HG02763 (cell line): ENCODE measurements at regions not wholly inside any gene's neighbourhood (a gene's known extent, or its start where the extent isn't known, plus 50 kb on each side); places are given as distances from the start of the nearest gene placed in this dataset.

Source experiments
- ATAC-seq: cut with Tn5 transposase; IDR thresholded peaks from one replicate; pipeline ENCODE4 v1.9.1; 2021; ENCODE audit warnings: mild to moderate bottlenecking, moderate library complexity; ENCODE audit not compliant: unreplicated experiment

DNA sequence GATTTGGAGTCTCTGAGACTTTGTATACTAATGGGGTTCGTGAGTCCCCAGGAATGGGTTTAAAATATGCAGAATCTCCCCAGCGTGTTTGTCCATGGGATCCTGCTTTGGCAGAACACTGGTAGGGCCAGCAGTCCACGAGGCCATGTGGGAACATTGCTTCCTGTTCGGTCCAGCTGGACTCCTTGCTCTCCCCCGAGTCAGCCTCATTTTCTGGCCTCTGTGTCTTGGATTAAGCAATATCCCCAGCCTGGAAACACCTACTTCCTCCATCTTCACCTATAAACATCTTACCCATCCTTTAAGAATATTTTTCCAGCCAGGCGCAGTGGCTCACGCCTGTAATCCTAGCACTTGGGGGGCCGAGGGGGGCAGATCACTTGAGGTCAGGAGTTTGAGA lies 142.4 kb downstream of the NAV1 start:
- no peak for ATAC-seq

DNA sequence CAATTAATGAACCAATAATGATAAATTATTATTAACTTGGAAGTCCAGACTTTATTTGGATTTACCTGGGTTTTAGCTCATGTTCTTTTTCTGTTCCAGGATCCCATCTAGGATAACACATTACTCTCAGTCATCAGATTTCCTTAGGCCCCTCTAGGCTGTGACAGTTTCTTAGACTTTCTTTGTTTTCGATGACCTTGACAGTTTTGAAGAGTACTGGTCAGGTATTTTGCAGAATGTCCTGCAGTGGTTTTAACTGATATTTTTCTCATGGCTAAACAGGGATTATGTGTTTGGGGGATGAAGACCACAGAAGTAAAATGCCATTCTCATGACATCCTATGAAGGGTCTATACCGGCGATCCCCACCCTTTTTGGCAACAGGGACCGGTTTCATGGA lies 144.0 kb downstream of the NAV1 start:
- no peak for ATAC-seq

DNA sequence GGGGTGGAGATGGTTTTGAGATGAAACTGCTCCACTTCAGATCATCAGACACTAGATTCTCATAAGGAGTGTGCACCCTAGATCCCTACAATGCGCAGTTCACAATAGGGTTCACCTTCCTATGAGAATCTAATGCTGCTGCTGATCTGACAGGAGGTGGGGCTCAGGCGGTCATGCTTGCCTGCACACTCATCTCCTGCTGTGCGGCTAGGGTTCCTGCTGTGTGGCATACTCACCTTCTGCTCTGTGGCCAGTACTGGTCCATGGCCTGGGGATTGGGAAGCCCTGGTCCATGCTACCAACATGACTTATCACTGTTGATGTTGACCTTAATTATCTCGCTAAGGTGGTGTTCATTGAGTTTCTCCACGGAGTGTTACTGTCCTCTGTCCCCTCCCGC lies 144.5 kb downstream of the NAV1 start:
- no peak for ATAC-seq

- ATAC-seq, result no peak
Measured at GRCh38 chr1:201685485-201685884, 143.5 kb upstream of the IPO9 start.

DNA sequence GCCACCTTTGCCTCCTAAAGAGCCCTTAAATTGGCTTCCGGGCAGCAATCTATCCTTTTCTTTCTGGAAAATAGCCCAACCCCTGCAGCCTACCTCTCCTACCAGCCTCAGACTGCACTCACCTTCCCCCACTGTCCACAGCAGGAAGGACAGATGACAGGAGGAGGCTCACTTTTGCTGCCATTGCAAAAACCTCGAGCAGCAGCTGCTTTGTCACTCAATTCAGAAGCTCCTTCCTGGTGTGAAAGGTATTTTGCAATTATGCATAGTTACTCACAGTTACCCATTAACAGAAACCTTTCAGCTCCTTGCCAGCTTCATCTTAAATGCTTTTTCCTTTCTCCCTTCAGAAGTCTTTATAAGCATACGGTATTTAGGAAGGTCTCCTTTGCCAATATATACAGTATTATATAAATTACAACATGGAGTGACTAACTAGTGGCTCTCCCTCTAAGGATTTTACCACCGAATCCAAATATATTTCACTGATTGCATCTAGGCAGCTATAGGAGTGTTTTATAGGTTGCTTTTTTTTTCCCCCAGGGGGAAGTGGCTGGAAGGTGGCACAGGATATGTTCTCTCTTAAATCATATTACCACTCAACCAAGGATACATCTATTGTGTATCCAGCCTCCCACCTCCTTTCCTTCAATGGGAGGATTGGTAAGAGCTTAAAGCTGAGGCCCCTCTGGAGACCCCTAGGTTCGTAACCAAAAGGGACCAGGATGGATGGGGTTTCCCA lies 142.1 kb upstream of the IPO9 start:
- ATAC-seq, result no peak

- no peak for ATAC-seq
Measured at GRCh38 chr1:201688514-201688913, 140.4 kb upstream of the IPO9 start.

- no peak for ATAC-seq
Measured at GRCh38 chr1:201689647-201690046, 139.3 kb upstream of the IPO9 start.

DNA sequence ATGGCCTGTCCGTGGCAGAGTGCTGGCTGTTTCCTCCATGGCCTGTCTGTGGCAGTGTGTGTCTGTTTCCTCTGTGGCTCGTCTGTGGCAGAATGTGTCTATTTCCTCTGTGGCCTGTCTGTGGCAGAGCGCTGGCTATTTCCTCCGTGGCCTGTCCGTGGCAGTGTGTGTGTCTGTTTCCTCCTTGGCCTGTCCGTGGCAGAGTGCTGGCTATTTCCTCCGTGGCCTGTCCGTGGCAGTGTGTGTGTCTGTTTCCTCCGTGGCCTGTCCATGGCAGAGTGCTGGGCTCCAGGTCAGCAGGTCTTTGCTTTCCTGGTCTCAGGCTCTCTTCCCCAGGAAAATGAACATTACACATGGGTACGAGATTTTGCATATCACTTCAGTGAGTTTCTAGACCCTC lies 138.4 kb upstream of the IPO9 start:
- no peak for ATAC-seq

GRCh38 chr1:201691716-201692554 lies 137.0 kb upstream of the IPO9 start:
- no peak for ATAC-seq

DNA sequence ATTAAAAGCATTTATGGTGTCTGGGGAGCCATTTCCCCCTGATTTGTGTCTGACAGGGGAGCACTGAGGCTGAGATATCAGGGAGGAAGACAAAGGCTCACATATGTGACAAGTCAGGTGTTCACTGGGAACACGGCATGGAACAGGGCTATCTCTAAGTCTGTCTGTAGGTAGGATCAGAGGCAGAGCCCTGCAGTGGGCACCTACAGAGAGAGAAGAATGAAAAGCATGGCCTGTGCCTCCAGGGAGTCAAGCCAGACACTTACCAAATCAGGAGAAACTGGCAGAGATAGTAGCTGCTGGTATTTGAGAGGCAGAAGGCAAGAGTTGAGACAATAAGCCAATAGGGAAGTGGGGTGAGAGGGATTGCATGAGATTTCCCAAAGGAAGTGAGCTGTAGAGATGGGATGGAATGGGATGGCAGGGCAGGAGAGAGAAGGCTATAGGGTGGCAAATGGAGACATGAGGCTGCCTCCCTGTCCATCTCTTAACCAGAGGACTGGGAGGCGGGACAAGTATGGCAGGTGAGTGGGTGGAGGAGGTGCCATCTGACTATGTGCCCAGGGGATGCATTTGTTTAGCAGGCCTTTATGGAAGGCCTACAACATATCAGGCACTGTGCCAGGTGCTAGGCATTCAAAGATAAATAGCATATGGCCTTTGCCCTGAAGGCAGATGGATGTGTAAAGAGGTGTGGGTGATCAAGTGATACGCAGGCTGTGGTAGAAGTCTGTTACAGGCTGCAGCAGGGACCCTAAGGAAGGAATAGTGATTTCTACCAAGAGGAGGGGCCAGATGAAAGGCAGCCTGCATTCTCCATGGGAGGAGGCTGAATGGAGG lies 136.2 kb upstream of the IPO9 start:
- no peak for ATAC-seq

- no peak for ATAC-seq
Measured at GRCh38 chr1:201693890-201694607, 134.9 kb upstream of the IPO9 start.

DNA sequence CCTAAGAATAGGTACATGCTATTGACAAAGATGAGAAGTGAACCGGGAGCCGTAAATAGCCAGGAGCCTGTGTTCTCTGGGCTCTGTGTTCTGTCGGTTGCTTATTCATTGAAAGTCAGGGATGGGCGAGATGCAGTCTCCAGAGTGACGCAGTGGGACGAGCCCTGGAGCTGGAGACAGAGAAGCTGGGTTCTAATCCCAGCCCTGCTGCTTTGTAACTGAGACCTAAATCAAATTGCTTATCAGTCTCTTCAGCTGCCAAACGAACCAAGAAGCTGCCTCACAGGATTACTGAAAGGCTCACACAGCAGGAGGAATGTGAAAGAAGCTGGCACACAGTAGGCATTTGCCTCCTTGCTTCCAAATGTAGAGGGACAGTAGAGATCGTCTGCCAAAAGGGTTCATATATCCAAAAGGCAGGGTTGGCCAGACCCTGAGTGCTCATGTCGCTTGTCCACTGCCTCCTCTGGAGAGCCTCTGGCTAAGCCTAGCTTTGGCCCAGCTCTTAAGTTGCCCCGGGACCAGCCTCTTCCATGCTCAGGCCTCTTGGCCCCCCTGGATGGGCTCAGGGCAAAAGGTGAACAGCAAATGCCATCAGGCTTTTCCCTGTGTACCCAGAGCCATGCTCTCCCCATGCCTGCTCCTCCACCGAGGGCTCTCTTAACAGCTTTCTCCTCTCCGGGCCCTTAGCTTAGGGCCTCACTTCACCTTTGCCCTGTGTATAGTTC lies 134.2 kb upstream of the IPO9 start:
- no peak for ATAC-seq

DNA sequence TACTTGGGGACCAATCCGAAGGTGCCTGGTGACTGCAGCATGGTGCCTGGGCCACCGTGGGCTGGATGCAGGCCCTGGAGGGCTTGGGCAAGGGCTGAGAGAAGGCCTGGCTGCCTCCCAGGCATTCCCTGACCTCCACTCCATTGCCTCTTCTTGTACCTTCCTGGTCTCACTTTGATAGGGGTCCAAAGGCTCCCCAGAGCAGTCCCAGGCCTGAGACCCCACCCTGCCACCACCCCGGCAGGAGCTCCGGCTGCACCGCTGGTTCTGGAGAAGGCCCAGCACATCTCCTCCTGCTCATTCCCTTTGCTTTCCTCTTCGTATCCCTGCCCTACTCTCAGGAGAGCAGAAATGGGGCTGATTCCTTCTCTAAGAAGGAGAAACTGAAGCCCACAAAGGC lies 133.3 kb upstream of the IPO9 start:
- no peak for ATAC-seq

GRCh38 chr1:201696217-201696761 lies 132.7 kb upstream of the IPO9 start:
- no peak for ATAC-seq

DNA sequence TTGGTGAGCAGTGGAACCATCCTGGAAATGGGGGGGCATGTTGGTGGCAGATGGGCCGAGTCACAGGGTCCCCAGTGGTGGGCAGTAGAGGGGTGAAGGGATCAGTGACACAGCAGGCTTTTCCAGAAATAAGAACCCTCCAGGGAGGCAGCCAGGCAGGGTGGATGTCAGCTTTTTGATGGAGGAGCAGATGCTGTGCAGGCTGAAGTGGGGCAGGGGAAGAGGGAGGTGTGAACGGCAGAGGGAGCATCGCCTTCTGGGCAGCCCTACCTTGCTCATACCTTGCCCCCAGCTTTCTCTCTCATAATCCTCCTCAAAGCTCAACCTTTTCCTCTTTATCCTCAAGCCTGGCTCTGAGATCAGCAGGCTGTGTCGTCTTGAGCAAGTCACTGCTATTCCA lies 131.8 kb upstream of the IPO9 start:
- ATAC-seq, result no peak

GRCh38 chr1:201701831-201702230 lies 127.1 kb upstream of the IPO9 start:
- ATAC-seq, result no peak

GRCh38 chr1:201702936-201703335 lies 126.0 kb upstream of the IPO9 start:
- no peak for ATAC-seq

DNA sequence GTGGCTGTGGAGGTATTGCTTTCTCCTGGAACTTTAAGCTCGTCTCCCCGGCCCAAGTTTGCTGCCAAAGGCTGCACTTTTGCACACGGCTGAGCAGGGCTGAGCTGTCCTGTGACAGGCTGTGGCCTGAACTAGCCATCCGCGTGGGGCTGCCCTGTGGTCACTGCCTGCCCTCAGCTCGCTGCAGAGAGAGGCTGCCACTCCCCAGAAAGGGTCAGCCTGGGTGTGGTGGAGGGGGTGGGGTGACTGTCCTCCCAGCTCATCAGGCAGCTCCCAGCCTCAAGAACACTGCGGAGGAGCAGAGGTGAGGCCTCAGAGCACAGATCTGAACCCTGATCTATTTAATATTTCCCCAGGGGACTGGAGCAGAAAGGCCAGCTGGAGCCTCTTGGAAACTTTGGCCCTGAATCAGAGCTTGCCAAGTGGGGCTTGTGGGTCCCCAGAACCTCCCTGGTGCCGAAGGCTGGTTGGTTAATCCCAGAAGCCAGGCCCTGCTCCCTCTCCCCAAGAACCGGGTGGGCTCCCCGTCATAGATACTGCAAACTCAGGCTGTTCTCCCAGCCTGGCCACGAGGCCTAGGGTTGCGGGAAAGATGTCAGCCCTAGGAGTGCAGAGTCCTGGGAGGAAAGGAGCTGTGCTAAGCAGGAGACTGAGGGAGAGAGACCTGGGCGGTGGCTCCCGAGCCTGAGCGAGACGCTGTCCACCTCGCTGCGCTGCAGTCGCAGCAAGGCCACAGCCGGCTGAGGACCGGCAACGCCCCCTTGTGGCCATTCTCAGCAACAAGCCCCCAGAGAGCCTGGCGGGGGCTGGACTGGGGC lies 125.1 kb upstream of the IPO9 start:
- no peak for ATAC-seq

DNA sequence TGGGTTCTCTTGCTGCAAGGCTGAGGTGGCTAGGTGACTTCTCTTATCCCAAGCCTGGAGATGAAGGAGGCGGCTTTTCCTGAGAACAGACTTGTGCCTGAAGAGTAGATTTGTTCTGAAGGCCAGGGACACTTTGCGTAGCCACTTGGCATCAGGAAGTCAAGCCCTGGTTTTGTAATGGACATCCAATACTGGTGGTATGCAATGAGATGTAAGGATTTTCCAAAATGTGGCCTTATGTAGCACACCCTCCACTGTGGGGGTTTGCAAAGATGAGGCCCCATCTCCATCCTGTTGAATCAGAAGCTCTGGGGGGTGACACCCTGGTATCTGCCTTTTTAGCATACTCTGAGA lies 124.5 kb upstream of the IPO9 start:
- no peak for ATAC-seq
